GM21528 (cell line): ENCODE measurements at regions not wholly inside any gene's neighbourhood (a gene's known extent, or its start where the extent isn't known, plus 50 kb on each side); places are given as distances from the start of the nearest gene placed in this dataset.

Experiments
- ATAC-seq: cut with Tn5 transposase; IDR thresholded peaks from one replicate; pipeline ENCODE4 v1.9.1; 2021; ENCODE audit warnings: mild to moderate bottlenecking, moderate library complexity; ENCODE audit not compliant: unreplicated experiment, low FRiP score

GRCh38 chr6:91464718-91465117 lies 877.8 kb upstream of the MAP3K7 start:
- ATAC-seq, result no peak

- peak; percentile 58 for ATAC-seq
Observed at GRCh38 chr6:91464201-91464600, 877.3 kb upstream of the MAP3K7 start.

- ATAC-seq, result no peak
Observed at GRCh38 chr6:91462241-91462640, 875.4 kb upstream of the MAP3K7 start.

GRCh38 chr6:91453224-91453878 lies 866.5 kb upstream of the MAP3K7 start:
- ATAC-seq, result no peak

- ATAC-seq, result no peak
Observed at GRCh38 chr6:91449539-91449938, 862.7 kb upstream of the MAP3K7 start.

- ATAC-seq, result no peak
Observed at GRCh38 chr6:91447530-91448254, 860.8 kb upstream of the MAP3K7 start.

GRCh38 chr6:91447081-91447480 lies 860.2 kb upstream of the MAP3K7 start:
- no peak for ATAC-seq

GRCh38 chr6:91443405-91443804 lies 856.5 kb upstream of the MAP3K7 start:
- ATAC-seq, result no peak

- ATAC-seq, result no peak
Observed at GRCh38 chr6:91442342-91442741, 855.5 kb upstream of the MAP3K7 start.

GRCh38 chr6:91438570-91438969 lies 851.7 kb upstream of the MAP3K7 start:
- ATAC-seq, result no peak

- no peak for ATAC-seq
Observed at GRCh38 chr6:91437315-91437729, 850.5 kb upstream of the MAP3K7 start.

GRCh38 chr6:91436448-91436847 lies 849.6 kb upstream of the MAP3K7 start:
- no peak for ATAC-seq

- ATAC-seq, result no peak
Observed at GRCh38 chr6:91435630-91436029, 848.8 kb upstream of the MAP3K7 start.

GRCh38 chr6:91434576-91434975 lies 847.7 kb upstream of the MAP3K7 start:
- no peak for ATAC-seq

GRCh38 chr6:91433660-91434534 lies 847.0 kb upstream of the MAP3K7 start:
- no peak for ATAC-seq

GRCh38 chr6:91428953-91429560 lies 842.2 kb upstream of the MAP3K7 start:
- no peak for ATAC-seq

- no peak for ATAC-seq
Observed at GRCh38 chr6:91428296-91428695, 841.4 kb upstream of the MAP3K7 start.

GRCh38 chr6:91420243-91420642 lies 833.4 kb upstream of the MAP3K7 start:
- no peak for ATAC-seq

- ATAC-seq, result no peak
Observed at GRCh38 chr6:91415031-91415605, 828.2 kb upstream of the MAP3K7 start.

GRCh38 chr6:91412532-91412931 lies 825.7 kb upstream of the MAP3K7 start:
- ATAC-seq, result no peak
